Erythroblast (primary cell): ENCODE measurements at regions not wholly inside any gene's neighbourhood (a gene's known extent, or its start where the extent isn't known, plus 50 kb on each side); places are given as distances from the start of the nearest gene placed in this dataset.

Experiments
- GATA1 ChIP-seq: IDR thresholded peaks from 2 replicates; pipeline ENCODE4 v1.6.1; 2011; ENCODE audit warnings: low read depth, mild to moderate bottlenecking, control low read depth, low read length, moderate library complexity
- POLR2A ChIP-seq: IDR thresholded peaks from 2 replicates; pipeline ENCODE4 v1.6.1; 2011; ENCODE audit warnings: mild to moderate bottlenecking, low read length

- TF ChIP-seq POLR2A: no peak
- TF ChIP-seq GATA1: no peak
Observed at GRCh38 chr2:120495586-120495985, 149.7 kb downstream of the INHBB start.
